Adrenal gland (tissue), 9 donors: ENCODE measurements at regions not wholly inside any gene's neighbourhood (a gene's known extent, or its start where the extent isn't known, plus 50 kb on each side); places are given as distances from the start of the nearest gene placed in this dataset.

ENCODE experiments used
- DNase-seq, 7 donors: peaks; one replicate each; pipeline ENCODE4 v3.0.0-alpha.2; 2019 to 2020
- H3K27ac ChIP-seq, 5 donors: fragments of 200-600 bp; sonication (generic) in 4 of 5; 1 replicate in 3 of 5; 2 replicates in 2 of 5; pipeline versions ENCODE4 v1.5.1 to v1.8.0; 2016 to 2020; ENCODE audit warnings: mild to moderate bottlenecking in 1 of 5
- H3K27me3 ChIP-seq: fragments of 200-600 bp; 2 replicates; pipeline ENCODE4 v1.8.0; 2021
- H3K36me3 ChIP-seq, 2 donors: fragments of 200-600 bp; replicated peaks in 1 of 2; 1 replicate in 1 of 2; 2 replicates in 1 of 2; pipeline versions ENCODE4 v1.5.1 to v1.8.0; 2018 to 2022
- H3K4me1 ChIP-seq, 2 donors: fragments of 200-600 bp; replicated peaks in 1 of 2; 1 replicate in 1 of 2; 2 replicates in 1 of 2; pipeline versions ENCODE4 v1.5.1 to v1.8.0; 2018 to 2021
- H3K4me3 ChIP-seq, 4 donors: fragments of 200-600 bp; sonication (generic) in 3 of 4; one replicate each; pipeline ENCODE4 v1.5.1; 2016 to 2018
- H3K9me3 ChIP-seq, 3 donors: fragments of 200-600 bp; sonication (generic) in 1 of 3; replicated peaks in 1 of 3; 1 replicate in 2 of 3; 2 replicates in 1 of 3; pipeline versions ENCODE4 v1.5.1 to v1.8.0; 2016 to 2021
- POLR2A ChIP-seq, 2 donors: fragments of 450-650 bp; IDR thresholded peaks; one replicate each; pipeline ENCODE4 v1.6.1; 2017; ENCODE audit warnings: antibody characterized with exemption in 2 of 2, mild to moderate bottlenecking in 2 of 2, moderate library complexity in 1 of 2
- WGBS, 4 donors: extraction: QIAGEN DNeasy Blood & Tissue Kit in 2 of 4; methylation state at CpG; one replicate each; pipeline versions ENCODE4 v1.1.5 to v1.1.7; 2013 to 2017; 5-methylcytosine and 5-hydroxymethylcytosine counted together
- intact Hi-C, 2 donors: fragments of 100-400 bp; cut with DNase I; formaldehyde crosslinking; loops; one replicate each; pipeline versions ENCODE4 v1.14.1 to v1.15.0; 2022 to 2023
- TF ChIP-seq, protein P1 (sequence below), 6 experiments: fragments of 450-650 bp in 4 of 6; fragments of 200-600 bp in 2 of 6; sonication (generic) in 1 of 6; IDR thresholded peaks; 1 replicate in 5 of 6; 2 replicates in 1 of 6; pipeline versions ENCODE4 v1.5.1 to v1.8.0; 2016 to 2021; ENCODE audit warnings: antibody characterized with exemption in 6 of 6, mild to moderate bottlenecking in 2 of 6, moderate library complexity in 1 of 6
- donor health status: healthy with polysubstance abuse.
- donor health status: Bipolar disorder and iron deficiency.
- donor health status: DM: yes; HTN: yes; CAD: no.
- donor health status: DM: no; HTN: no; CAD: no.
- donor health status: DM: no; HTN: no; CAD: no.

DNA sequence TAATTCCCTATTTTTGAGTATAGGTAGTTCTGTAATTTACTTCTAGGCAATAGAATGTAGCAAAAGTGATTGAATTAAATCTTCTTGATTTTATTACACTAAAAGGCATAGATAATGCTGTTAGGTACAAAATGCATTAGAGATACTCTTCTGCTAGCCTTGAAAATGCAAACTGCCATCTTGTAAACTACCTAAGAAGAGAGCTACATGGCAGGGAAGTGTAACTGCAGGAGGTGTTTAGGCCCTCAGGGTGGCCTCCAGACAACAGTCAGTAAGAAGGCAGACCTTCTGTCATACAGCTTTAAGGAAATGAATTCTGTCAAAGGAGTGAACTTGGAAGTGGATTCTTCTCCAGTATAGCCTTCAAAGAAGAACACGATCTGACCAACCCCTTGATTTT lies 1396.8 kb upstream of the SLC39A10 start:
- Histone ChIP-seq H3K27me3 (no peaks in the 10 kb centered on the region), H3K4me1 (no peaks in the 10 kb centered on the region), H3K36me3 (no peaks in the 10 kb centered on the region), H3K9me3 (no peaks in the 10 kb centered on the region), H3K27ac (no peak overlapping the region), H3K4me3 (no peak overlapping the region)
- WGBS, 4 donors: 54 to 67% (median 64%) methylated on average over 1 of the region's 1 CpG
- intact Hi-C loops: no loop called here
- no peak for DNase-seq
- TF ChIP-seq POLR2A (IDR thresholded peaks at IDR 0.05): no peak
- TF ChIP-seq, protein P1, sequence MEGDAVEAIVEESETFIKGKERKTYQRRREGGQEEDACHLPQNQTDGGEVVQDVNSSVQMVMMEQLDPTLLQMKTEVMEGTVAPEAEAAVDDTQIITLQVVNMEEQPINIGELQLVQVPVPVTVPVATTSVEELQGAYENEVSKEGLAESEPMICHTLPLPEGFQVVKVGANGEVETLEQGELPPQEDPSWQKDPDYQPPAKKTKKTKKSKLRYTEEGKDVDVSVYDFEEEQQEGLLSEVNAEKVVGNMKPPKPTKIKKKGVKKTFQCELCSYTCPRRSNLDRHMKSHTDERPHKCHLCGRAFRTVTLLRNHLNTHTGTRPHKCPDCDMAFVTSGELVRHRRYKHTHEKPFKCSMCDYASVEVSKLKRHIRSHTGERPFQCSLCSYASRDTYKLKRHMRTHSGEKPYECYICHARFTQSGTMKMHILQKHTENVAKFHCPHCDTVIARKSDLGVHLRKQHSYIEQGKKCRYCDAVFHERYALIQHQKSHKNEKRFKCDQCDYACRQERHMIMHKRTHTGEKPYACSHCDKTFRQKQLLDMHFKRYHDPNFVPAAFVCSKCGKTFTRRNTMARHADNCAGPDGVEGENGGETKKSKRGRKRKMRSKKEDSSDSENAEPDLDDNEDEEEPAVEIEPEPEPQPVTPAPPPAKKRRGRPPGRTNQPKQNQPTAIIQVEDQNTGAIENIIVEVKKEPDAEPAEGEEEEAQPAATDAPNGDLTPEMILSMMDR (IDR thresholded peaks at IDR 0.05): no peak

DNA sequence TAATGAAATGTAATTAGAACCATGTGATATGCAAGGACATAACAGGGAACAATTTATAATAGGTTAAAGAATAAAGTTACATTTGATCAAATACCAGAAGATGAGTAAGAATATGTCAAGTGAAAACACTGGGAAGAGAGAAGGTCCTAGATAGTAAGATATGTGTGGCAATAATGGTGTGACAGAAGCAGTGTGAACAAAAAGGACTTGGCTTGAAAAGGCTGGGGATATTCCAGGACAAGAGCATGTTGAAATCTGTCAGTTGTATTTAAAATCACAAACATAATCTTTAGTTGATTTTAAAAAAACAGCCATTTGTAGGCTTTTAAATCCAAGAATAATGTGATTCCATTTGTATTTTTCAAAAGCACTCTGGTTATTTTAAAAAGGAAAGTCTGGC lies 1399.9 kb upstream of the SLC39A10 start:
- H3K27me3 ChIP-seq: no peaks in the 10 kb centered on the region
- H3K27ac ChIP-seq: no peak overlapping the region
- no peaks in the 10 kb centered on the region for H3K9me3 ChIP-seq
- no peaks in the 10 kb centered on the region for H3K36me3 ChIP-seq
- intact Hi-C loops: no loop called here
- no peak for DNase-seq
- no peak overlapping the region for H3K4me3 ChIP-seq
- no peaks in the 10 kb centered on the region for H3K4me1 ChIP-seq
- no peak for TF ChIP-seq POLR2A (IDR thresholded peaks at IDR 0.05)
- TF ChIP-seq, protein P1 (IDR thresholded peaks at IDR 0.05): no peak

- no peak overlapping the region for H3K27ac ChIP-seq
- H3K27me3 ChIP-seq: no peaks in the 10 kb centered on the region
- intact Hi-C loops: no loop called here
- H3K9me3 ChIP-seq: no peaks in the 10 kb centered on the region
- H3K4me3 ChIP-seq: no peak overlapping the region
- 49 to 83% (median 76%) methylated on average over 2 to 7 of the region's 7 CpGs for WGBS, 4 donors
- H3K36me3 ChIP-seq: no peaks in the 10 kb centered on the region
- no peak for DNase-seq
- H3K4me1 ChIP-seq: no peaks in the 10 kb centered on the region
- no peak for TF ChIP-seq POLR2A (IDR thresholded peaks at IDR 0.05)
- TF ChIP-seq, protein P1 (IDR thresholded peaks at IDR 0.05): no peak
Observed at GRCh38 chr2:194253528-194254259, 1403.3 kb upstream of the SLC39A10 start.

GRCh38 chr2:194252127-194252526 lies 1404.9 kb upstream of the SLC39A10 start:
- WGBS, 4 donors: 81 to 93% (median 91%) methylated on average over 2 of the region's 2 CpGs
- no peaks in the 10 kb centered on the region for H3K9me3 ChIP-seq
- H3K36me3 ChIP-seq: no peaks in the 10 kb centered on the region
- no peak for DNase-seq
- H3K4me3 ChIP-seq: no peak overlapping the region
- TF ChIP-seq, protein P1 (IDR thresholded peaks at IDR 0.05): no peak
- no peak for TF ChIP-seq POLR2A (IDR thresholded peaks at IDR 0.05)
- intact Hi-C loops: no loop called here
- H3K27ac ChIP-seq: no peak overlapping the region
- H3K4me1 ChIP-seq: no peaks in the 10 kb centered on the region
- no peaks in the 10 kb centered on the region for H3K27me3 ChIP-seq
